Liver (tissue), 2 donors: ENCODE measurements at regions not wholly inside any gene's neighbourhood (a gene's known extent, or its start where the extent isn't known, plus 50 kb on each side); places are given as distances from the start of the nearest gene placed in this dataset.

ENCODE experiments used
- YY1 ChIP-seq: IDR thresholded peaks from 2 replicates; pipeline ENCODE4 v1.6.1; 2016; ENCODE audit warnings: antibody characterized with exemption, mild to moderate bottlenecking
- TF ChIP-seq, protein P1 (sequence below): fragments of 150-350 bp; IDR thresholded peaks from 2 replicates; pipeline ENCODE4 v1.5.1; 2017; ENCODE audit warnings: improper control_type of control experiment, low read depth, low read length; ENCODE audit not compliant: missing input control
- donor health status: healthy.

DNA sequence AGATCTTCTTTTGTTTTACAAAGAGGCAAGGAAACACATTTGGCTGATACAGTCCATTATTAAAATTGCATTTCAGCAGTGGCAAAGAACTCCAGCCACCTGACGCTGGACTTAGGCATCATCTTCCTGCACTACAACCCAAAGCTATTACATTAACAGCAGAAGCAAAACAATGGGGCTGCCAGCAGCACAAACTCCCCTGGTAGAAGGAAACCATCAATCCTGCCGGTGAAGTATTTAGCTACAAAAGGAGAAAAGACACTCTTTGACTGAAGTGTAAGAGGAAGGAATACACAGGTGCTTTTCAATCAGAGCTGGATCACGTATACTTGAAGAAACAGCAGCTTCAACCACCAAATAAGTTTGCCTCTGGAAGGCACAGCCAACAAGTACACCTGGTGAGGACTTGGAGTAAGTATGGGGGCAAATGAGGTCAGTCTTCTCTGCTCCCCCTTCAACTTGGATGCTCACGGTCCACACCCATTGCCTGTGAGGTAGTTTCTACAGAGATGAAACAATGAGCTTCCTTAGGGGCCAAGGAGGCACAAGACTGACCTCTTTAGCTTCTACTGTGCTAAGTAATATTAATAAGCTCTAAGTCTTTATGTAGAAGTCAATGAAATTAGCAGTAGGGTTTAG lies 125.9 kb upstream of the FOXN3 start:
- TF ChIP-seq, protein P1, sequence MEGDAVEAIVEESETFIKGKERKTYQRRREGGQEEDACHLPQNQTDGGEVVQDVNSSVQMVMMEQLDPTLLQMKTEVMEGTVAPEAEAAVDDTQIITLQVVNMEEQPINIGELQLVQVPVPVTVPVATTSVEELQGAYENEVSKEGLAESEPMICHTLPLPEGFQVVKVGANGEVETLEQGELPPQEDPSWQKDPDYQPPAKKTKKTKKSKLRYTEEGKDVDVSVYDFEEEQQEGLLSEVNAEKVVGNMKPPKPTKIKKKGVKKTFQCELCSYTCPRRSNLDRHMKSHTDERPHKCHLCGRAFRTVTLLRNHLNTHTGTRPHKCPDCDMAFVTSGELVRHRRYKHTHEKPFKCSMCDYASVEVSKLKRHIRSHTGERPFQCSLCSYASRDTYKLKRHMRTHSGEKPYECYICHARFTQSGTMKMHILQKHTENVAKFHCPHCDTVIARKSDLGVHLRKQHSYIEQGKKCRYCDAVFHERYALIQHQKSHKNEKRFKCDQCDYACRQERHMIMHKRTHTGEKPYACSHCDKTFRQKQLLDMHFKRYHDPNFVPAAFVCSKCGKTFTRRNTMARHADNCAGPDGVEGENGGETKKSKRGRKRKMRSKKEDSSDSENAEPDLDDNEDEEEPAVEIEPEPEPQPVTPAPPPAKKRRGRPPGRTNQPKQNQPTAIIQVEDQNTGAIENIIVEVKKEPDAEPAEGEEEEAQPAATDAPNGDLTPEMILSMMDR = no peak
- TF ChIP-seq YY1 = no peak
